HG03442 (cell line): ENCODE measurements at regions not wholly inside any gene's neighbourhood (a gene's known extent, or its start where the extent isn't known, plus 50 kb on each side); places are given as distances from the start of the nearest gene placed in this dataset.
"Not testable (repeated sequence)": the region's sequence is repeated elsewhere in the genome, so short reads cannot be mapped to it uniquely, and the experiment has no call there.

Experiments used
- ATAC-seq: cut with Tn5 transposase; IDR thresholded peaks from one replicate; pipeline ENCODE4 v1.9.1; 2021; ENCODE audit warnings: mild to moderate bottlenecking, moderate library complexity; ENCODE audit not compliant: unreplicated experiment

GRCh38 chr2:82487354-82487753 is 1971.7 kb downstream of the SUCLG1 start:
- no peak for ATAC-seq

GRCh38 chr2:82485701-82486100 is 1973.4 kb downstream of the SUCLG1 start:
- no peak for ATAC-seq

- no peak for ATAC-seq
Observed at GRCh38 chr2:82481207-82481606, 1977.9 kb downstream of the SUCLG1 start.

GRCh38 chr2:82478641-82479040 is 1980.4 kb downstream of the SUCLG1 start:
- no peak for ATAC-seq

GRCh38 chr2:82476094-82476493 is 1983.0 kb downstream of the SUCLG1 start:
- ATAC-seq: no peak

- ATAC-seq: no peak
Observed at GRCh38 chr2:82428251-82428650, 2030.8 kb downstream of the SUCLG1 start.

- ATAC-seq: no peak
Observed at GRCh38 chr2:82412021-82412420, 2047.1 kb downstream of the SUCLG1 start.

- ATAC-seq: no peak
Observed at GRCh38 chr2:82411071-82411470, 2048.0 kb downstream of the SUCLG1 start.

- ATAC-seq: no peak
Observed at GRCh38 chr2:82395531-82395930, 2063.5 kb downstream of the SUCLG1 start.

- ATAC-seq: no peak
Observed at GRCh38 chr2:82391386-82391785, 2067.7 kb downstream of the SUCLG1 start.

GRCh38 chr2:82355622-82356021 is 2051.1 kb upstream of the LRRTM1 start:
- no peak for ATAC-seq

GRCh38 chr2:82345910-82346309 is 2041.4 kb upstream of the LRRTM1 start:
- no peak for ATAC-seq

- ATAC-seq: no peak
Observed at GRCh38 chr2:82344670-82345069, 2040.1 kb upstream of the LRRTM1 start.

- ATAC-seq: no peak
Observed at GRCh38 chr2:82342356-82342755, 2037.8 kb upstream of the LRRTM1 start.

GRCh38 chr2:82340578-82341053 is 2036.1 kb upstream of the LRRTM1 start:
- no peak for ATAC-seq

GRCh38 chr2:82339805-82340204 is 2035.3 kb upstream of the LRRTM1 start:
- ATAC-seq: no peak

GRCh38 chr2:82333697-82334096 is 2029.1 kb upstream of the LRRTM1 start:
- ATAC-seq: no peak

GRCh38 chr2:82330155-82330554 is 2025.6 kb upstream of the LRRTM1 start:
- ATAC-seq: no peak

- ATAC-seq: not testable (repeated sequence)
Observed at GRCh38 chr2:82326180-82326767, 2021.7 kb upstream of the LRRTM1 start.

- ATAC-seq: no peak
Observed at GRCh38 chr2:82320296-82320695, 2015.7 kb upstream of the LRRTM1 start.

GRCh38 chr2:82317012-82317411 is 2012.5 kb upstream of the LRRTM1 start:
- ATAC-seq: no peak

GRCh38 chr2:82316586-82316985 is 2012.0 kb upstream of the LRRTM1 start:
- ATAC-seq: no peak

GRCh38 chr2:82314836-82315472 is 2010.4 kb upstream of the LRRTM1 start:
- no peak for ATAC-seq
